Stomach (tissue), 4 donors: ENCODE measurements at regions not wholly inside any gene's neighbourhood (a gene's known extent, or its start where the extent isn't known, plus 50 kb on each side); places are given as distances from the start of the nearest gene placed in this dataset.

ENCODE experiments used
- EP300 ChIP-seq: sonication (generic); formaldehyde crosslinking; IDR thresholded peaks from one replicate; pipeline ENCODE4 v1.6.1; 2017; ENCODE audit warnings: antibody characterized with exemption
- POLR2A ChIP-seq, 4 donors: fragments of 450-650 bp; IDR thresholded peaks; one replicate each; pipeline ENCODE4 v1.6.1; 2016; ENCODE audit warnings: antibody characterized with exemption in 4 of 4, control low read depth in 2 of 4, mild to moderate bottlenecking in 1 of 4, moderate library complexity in 1 of 4
- TF ChIP-seq, protein P1 (sequence below), 7 experiments: fragments of 450-650 bp in 4 of 7; fragments of 200-600 bp in 3 of 7; sonication (generic) in 3 of 7; IDR thresholded peaks; one replicate each; pipeline ENCODE4 v1.5.1; 2016 to 2019; ENCODE audit warnings: antibody characterized with exemption in 7 of 7, control low read depth in 2 of 7, mild to moderate bottlenecking in 1 of 7

DNA sequence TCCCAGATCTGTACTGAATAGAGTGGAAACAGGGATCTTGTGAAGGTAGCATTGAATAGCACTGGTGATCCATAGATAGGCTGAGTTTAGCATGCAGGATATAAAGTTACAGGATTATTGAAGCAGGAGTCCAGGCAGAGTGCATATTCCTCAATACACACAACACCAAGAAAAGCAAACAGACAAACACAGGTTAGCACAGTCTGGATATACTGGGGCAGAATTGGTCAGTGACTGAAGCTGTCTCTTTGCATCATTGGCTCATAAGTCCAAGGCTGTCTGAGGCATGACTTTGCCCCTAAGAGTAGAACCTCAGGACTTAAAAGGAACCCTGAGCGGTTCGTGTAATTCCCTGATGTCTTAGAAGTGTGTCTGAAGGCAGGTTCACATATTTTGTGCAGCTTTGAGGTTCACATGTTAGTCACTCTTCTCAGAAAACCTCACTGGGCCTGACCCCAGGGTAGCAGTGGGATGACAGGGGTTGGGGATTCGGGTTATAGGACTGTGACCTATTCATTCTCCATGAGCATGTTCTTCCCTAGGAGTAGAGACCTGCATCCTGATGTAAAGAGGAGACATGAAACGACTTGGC is 134.6 kb downstream of the AASDH start:
- TF ChIP-seq, protein P1, sequence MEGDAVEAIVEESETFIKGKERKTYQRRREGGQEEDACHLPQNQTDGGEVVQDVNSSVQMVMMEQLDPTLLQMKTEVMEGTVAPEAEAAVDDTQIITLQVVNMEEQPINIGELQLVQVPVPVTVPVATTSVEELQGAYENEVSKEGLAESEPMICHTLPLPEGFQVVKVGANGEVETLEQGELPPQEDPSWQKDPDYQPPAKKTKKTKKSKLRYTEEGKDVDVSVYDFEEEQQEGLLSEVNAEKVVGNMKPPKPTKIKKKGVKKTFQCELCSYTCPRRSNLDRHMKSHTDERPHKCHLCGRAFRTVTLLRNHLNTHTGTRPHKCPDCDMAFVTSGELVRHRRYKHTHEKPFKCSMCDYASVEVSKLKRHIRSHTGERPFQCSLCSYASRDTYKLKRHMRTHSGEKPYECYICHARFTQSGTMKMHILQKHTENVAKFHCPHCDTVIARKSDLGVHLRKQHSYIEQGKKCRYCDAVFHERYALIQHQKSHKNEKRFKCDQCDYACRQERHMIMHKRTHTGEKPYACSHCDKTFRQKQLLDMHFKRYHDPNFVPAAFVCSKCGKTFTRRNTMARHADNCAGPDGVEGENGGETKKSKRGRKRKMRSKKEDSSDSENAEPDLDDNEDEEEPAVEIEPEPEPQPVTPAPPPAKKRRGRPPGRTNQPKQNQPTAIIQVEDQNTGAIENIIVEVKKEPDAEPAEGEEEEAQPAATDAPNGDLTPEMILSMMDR (IDR thresholded peaks at IDR 0.05), result no peak
- no peak for TF ChIP-seq POLR2A (IDR thresholded peaks at IDR 0.05)
- no peak for TF ChIP-seq EP300
